ENCODE measurements at regions not wholly inside any gene's neighbourhood (a gene's known extent, or its start where the extent isn't known, plus 50 kb on each side); places are given as distances from the start of the nearest gene placed in this dataset.

GRCh38 chr2:82498777-82499443, 1960.2 kb downstream of the SUCLG1 start:
- H3K27me3 Mint-ChIP-seq (ENCODE audit: low read depth in 2 of 2), result no peaks in the 10 kb centered on the region
- Histone ChIP-seq H3K27me3 (ENCODE audit: control insufficient read depth, insufficient read depth, low read length) (no peaks in the 10 kb centered on the region), H3K9me3 (ENCODE audit: control insufficient read depth, insufficient read depth, low read length) (peaks cover 14% of the 10 kb centered on the region), H3K4me1 (ENCODE audit: control insufficient read depth, insufficient read depth, low read length) (no peaks in the 10 kb centered on the region), H3K36me3 (ENCODE audit: control insufficient read depth, insufficient read depth, low read length) (no peaks in the 10 kb centered on the region), H3K27ac (ENCODE audit: low read length) (no peak overlapping the region), H3K4me3 (ENCODE audit: low read length) (no peak overlapping the region)
- ATAC-seq, result no peak
- no peaks in the 10 kb centered on the region for H3K4me1 Mint-ChIP-seq
- H3K4me3 Mint-ChIP-seq, result no peak overlapping the region
- TF ChIP-seq CTCF (IDR thresholded peaks at IDR 0.05), result no peak
- intact Hi-C loops (cut with micrococcal nuclease), result no loop called here
- DNase-seq, result no peak
- 80% methylated on average over 6 of the region's 6 CpGs for WGBS (ENCODE audit: insufficient coverage)
- peaks cover 19 to 27% of the 10 kb centered on the region in 2 donors for H3K9me3 Mint-ChIP-seq
- no peak overlapping the region for H3K27ac Mint-ChIP-seq
- H3K36me3 Mint-ChIP-seq, result peaks cover 7% of the 10 kb centered on the region

- H3K9me3 ChIP-seq (ENCODE audit: control insufficient read depth, insufficient read depth, low read length), result peaks cover 2% of the 10 kb centered on the region
- Mint-ChIP-seq H3K4me3 (no peak overlapping the region), H3K36me3 (peaks cover 7% of the 10 kb centered on the region), H3K27ac (no peak overlapping the region), H3K27me3 (ENCODE audit: low read depth in 2 of 2) (no peaks in the 10 kb centered on the region), H3K4me1 (no peaks in the 10 kb centered on the region), H3K9me3 (peaks cover 15 to 17% of the 10 kb centered on the region in 2 donors)
- H3K4me1 ChIP-seq (ENCODE audit: control insufficient read depth, insufficient read depth, low read length), result no peaks in the 10 kb centered on the region
- WGBS (ENCODE audit: insufficient coverage), result 72% methylated on average over 5 of the region's 5 CpGs
- ATAC-seq (no peak), DNase-seq (no peak)
- intact Hi-C loops (cut with micrococcal nuclease), result no loop called here
- no peaks in the 10 kb centered on the region for H3K36me3 ChIP-seq (ENCODE audit: control insufficient read depth, insufficient read depth, low read length)
- TF ChIP-seq CTCF (IDR thresholded peaks at IDR 0.05), result no peak
- no peak overlapping the region for H3K4me3 ChIP-seq (ENCODE audit: low read length)
- no peaks in the 10 kb centered on the region for H3K27me3 ChIP-seq (ENCODE audit: control insufficient read depth, insufficient read depth, low read length)
- no peak overlapping the region for H3K27ac ChIP-seq (ENCODE audit: low read length)
Observed at GRCh38 chr2:82494739-82495138, 1964.3 kb downstream of the SUCLG1 start.

GRCh38 chr2:82491591-82491990, 1967.5 kb downstream of the SUCLG1 start:
- no peak for TF ChIP-seq CTCF (IDR thresholded peaks at IDR 0.05)
- DNase-seq (no peak), ATAC-seq (no peak)
- Histone ChIP-seq H3K4me1 (ENCODE audit: control insufficient read depth, insufficient read depth, low read length) (no peaks in the 10 kb centered on the region), H3K36me3 (ENCODE audit: control insufficient read depth, insufficient read depth, low read length) (no peaks in the 10 kb centered on the region), H3K4me3 (ENCODE audit: low read length) (no peak overlapping the region), H3K9me3 (ENCODE audit: control insufficient read depth, insufficient read depth, low read length) (no peaks in the 10 kb centered on the region), H3K27me3 (ENCODE audit: control insufficient read depth, insufficient read depth, low read length) (no peaks in the 10 kb centered on the region), H3K27ac (ENCODE audit: low read length) (no peak overlapping the region)
- Mint-ChIP-seq H3K9me3 (peaks cover 10 to 19% of the 10 kb centered on the region in 2 donors), H3K36me3 (no peaks in the 10 kb centered on the region), H3K27me3 (ENCODE audit: low read depth in 2 of 2) (no peaks in the 10 kb centered on the region), H3K4me3 (no peak overlapping the region), H3K27ac (no peak overlapping the region), H3K4me1 (no peaks in the 10 kb centered on the region)
- WGBS (ENCODE audit: insufficient coverage), result no CpG with 5 or more reads among the region's 1 CpG
- intact Hi-C loops (cut with micrococcal nuclease), result no loop called here

- no peaks in the 10 kb centered on the region for H3K36me3 ChIP-seq (ENCODE audit: control insufficient read depth, insufficient read depth, low read length)
- no peak overlapping the region for H3K27ac Mint-ChIP-seq
- DNase-seq (no peak), ATAC-seq (no peak)
- H3K27me3 ChIP-seq (ENCODE audit: control insufficient read depth, insufficient read depth, low read length), result no peaks in the 10 kb centered on the region
- H3K36me3 Mint-ChIP-seq, result peaks cover 7% of the 10 kb centered on the region
- H3K27ac ChIP-seq (ENCODE audit: low read length), result no peak overlapping the region
- no peak overlapping the region for H3K4me3 Mint-ChIP-seq
- no peaks in the 10 kb centered on the region for H3K4me1 Mint-ChIP-seq
- TF ChIP-seq CTCF (IDR thresholded peaks at IDR 0.05), result no peak
- no peaks in the 10 kb centered on the region for H3K9me3 ChIP-seq (ENCODE audit: control insufficient read depth, insufficient read depth, low read length)
- WGBS (ENCODE audit: insufficient coverage), result 86% methylated on average over 3 of the region's 3 CpGs
- H3K27me3 Mint-ChIP-seq (ENCODE audit: low read depth in 2 of 2), result no peaks in the 10 kb centered on the region
- H3K4me1 ChIP-seq (ENCODE audit: control insufficient read depth, insufficient read depth, low read length), result no peaks in the 10 kb centered on the region
- H3K4me3 ChIP-seq (ENCODE audit: low read length), result no peak overlapping the region
- intact Hi-C loops (cut with micrococcal nuclease), result no loop called here
- peaks cover 7 to 22% of the 10 kb centered on the region in 2 donors for H3K9me3 Mint-ChIP-seq
Observed at GRCh38 chr2:82487354-82487753, 1971.7 kb downstream of the SUCLG1 start.

All from natural killer cell (primary cell).